OCI-LY3 (cell line): ENCODE measurements at regions not wholly inside any gene's neighbourhood (a gene's known extent, or its start where the extent isn't known, plus 50 kb on each side); places are given as distances from the start of the nearest gene placed in this dataset.
A peak's percentile ranks its signal among the peaks of the same experiment; 100 is the strongest.

Experiments
- H2AFZ ChIP-seq: fragments of 200-600, 300-600 bp; shearing (Covaris generic); 2 replicates; pipeline ENCODE4 v1.6.0; 2014; ENCODE audit warnings: antibody characterized with exemption, low read depth, low read length
- H3K27ac ChIP-seq: fragments of 200-600, 300-600 bp; sonication (generic); 2 replicates; pipeline ENCODE4 v1.5.1; 2014; ENCODE audit warnings: mild to moderate bottlenecking, low read length, moderate library complexity, mixed read lengths
- H3K27me3 ChIP-seq: fragments of 200-600, 300-600 bp; sonication (generic); 2 replicates; pipeline ENCODE4 v1.6.1; 2014; ENCODE audit warnings: low read depth, low read length, mixed read lengths
- H3K36me3 ChIP-seq: fragments of 200-600, 300-600 bp; sonication (generic); replicated peaks from 2 replicates; pipeline ENCODE3; 2014; ENCODE audit warnings: low read depth, low read length, mixed read lengths
- H3K4me1 ChIP-seq: fragments of 300-600, 200-600 bp; sonication (generic); 2 replicates; pipeline ENCODE4 v1.6.1; 2014; ENCODE audit warnings: low read length, mixed read lengths
- H3K4me2 ChIP-seq: fragments of 200-600, 300-600 bp; sonication (generic); 2 replicates; pipeline ENCODE4 v1.6.1; 2014; ENCODE audit warnings: low read length, mixed read lengths
- H3K4me3 ChIP-seq: fragments of 300-600, 200-600 bp; sonication (generic); 2 replicates; pipeline ENCODE4 v1.5.1; 2014; ENCODE audit warnings: antibody characterized with exemption, mild to moderate bottlenecking, low read length, moderate library complexity
- H3K79me2 ChIP-seq: fragments of 300-600, 200-600 bp; shearing (Covaris generic); 2 replicates; pipeline ENCODE4 v1.6.1; 2014; ENCODE audit warnings: mild to moderate bottlenecking, low read length, mixed read lengths
- H3K9ac ChIP-seq: fragments of 300-600, 200-600 bp; shearing (Covaris generic); 2 replicates; pipeline ENCODE4 v1.6.0; 2014; ENCODE audit warnings: mild to moderate bottlenecking, low read length, moderate library complexity
- H3K9me3 ChIP-seq: fragments of 200-600, 300-600 bp; shearing (Covaris generic); 2 replicates; pipeline ENCODE4 v1.6.1; 2014; ENCODE audit warnings: low read length, mixed read lengths; ENCODE audit not compliant: insufficient read depth
- H4K20me1 ChIP-seq: fragments of 200-600, 300-600 bp; sonication (generic); 2 replicates; pipeline ENCODE4 v1.6.1; 2016; ENCODE audit warnings: low read length, mixed read lengths; ENCODE audit not compliant: insufficient read depth
- CTCF ChIP-seq: fragments of 200-600, 300-600 bp; sonication (generic); IDR thresholded peaks from 2 replicates; pipeline ENCODE4 v1.5.1; 2014; ENCODE audit warnings: antibody characterized with exemption, low read length, low read depth
- EZH2phosphoT487 ChIP-seq: fragments of 200-600 bp; shearing (Covaris generic); IDR thresholded peaks from 2 replicates; pipeline ENCODE4 v1.6.1; 2018; ENCODE audit warnings: antibody characterized with exemption, mixed run types, low read depth

- no peaks in the 10 kb centered on the region for H4K20me1 ChIP-seq
- H3K36me3 ChIP-seq = no peaks in the 10 kb centered on the region
- no peak overlapping the region for H3K9ac ChIP-seq
- TF ChIP-seq CTCF (no peak), EZH2phosphoT487 (no peak)
- H3K4me3 ChIP-seq = no peak overlapping the region
- H3K27me3 ChIP-seq = no peaks in the 10 kb centered on the region
- H3K79me2 ChIP-seq = no peaks in the 10 kb centered on the region
- no peaks in the 10 kb centered on the region for H3K9me3 ChIP-seq
- no peak overlapping the region for H3K4me2 ChIP-seq
- H3K4me1 ChIP-seq = peaks cover 9% of the 10 kb centered on the region
- H3K27ac ChIP-seq = no peak overlapping the region
- H2AFZ ChIP-seq = no peak overlapping the region
These were observed 248.0 kb downstream of the RPS24 start for GRCh38 chr10:78281627-78282026.

- Histone ChIP-seq H3K4me1 (peaks cover 9% of the 10 kb centered on the region), H3K4me3 (no peak overlapping the region), H3K4me2 (no peak overlapping the region), H3K9me3 (no peaks in the 10 kb centered on the region), H3K27ac (no peak overlapping the region), H4K20me1 (no peaks in the 10 kb centered on the region), H3K9ac (no peak overlapping the region), H3K79me2 (no peaks in the 10 kb centered on the region), H2AFZ (no peak overlapping the region), H3K27me3 (no peaks in the 10 kb centered on the region), H3K36me3 (no peaks in the 10 kb centered on the region)
- no peak for TF ChIP-seq CTCF
- TF ChIP-seq EZH2phosphoT487 = no peak
These were observed 249.5 kb downstream of the RPS24 start for GRCh38 chr10:78283069-78283682.

GRCh38 chr10:78284381-78284780 is 250.7 kb downstream of the RPS24 start:
- TF ChIP-seq CTCF (no peak), EZH2phosphoT487 (no peak)
- Histone ChIP-seq H3K27me3 (no peaks in the 10 kb centered on the region), H3K4me1 (peaks cover 9% of the 10 kb centered on the region), H3K9ac (no peak overlapping the region), H2AFZ (no peak overlapping the region), H3K9me3 (no peaks in the 10 kb centered on the region), H3K79me2 (no peaks in the 10 kb centered on the region), H4K20me1 (no peaks in the 10 kb centered on the region), H3K4me3 (no peak overlapping the region), H3K36me3 (no peaks in the 10 kb centered on the region), H3K27ac (no peak overlapping the region), H3K4me2 (no peak overlapping the region)

GRCh38 chr10:78285226-78285625 is 251.6 kb downstream of the RPS24 start:
- TF ChIP-seq EZH2phosphoT487 = no peak
- TF ChIP-seq CTCF = no peak
- no peaks in the 10 kb centered on the region for H3K27me3 ChIP-seq
- H3K9me3 ChIP-seq = no peaks in the 10 kb centered on the region
- H4K20me1 ChIP-seq = no peaks in the 10 kb centered on the region
- H3K4me2 ChIP-seq = peak overlapping the region; percentile 8; the same call in 1 of the 2 replicates
- no peak overlapping the region for H3K4me3 ChIP-seq
- H3K79me2 ChIP-seq = no peaks in the 10 kb centered on the region
- H3K4me1 ChIP-seq = peaks cover 9% of the 10 kb centered on the region
- H2AFZ ChIP-seq = no peak overlapping the region
- no peaks in the 10 kb centered on the region for H3K36me3 ChIP-seq
- no peak overlapping the region for H3K9ac ChIP-seq
- H3K27ac ChIP-seq = no peak overlapping the region
